GM13976 (cell line): ENCODE measurements at regions not wholly inside any gene's neighbourhood (a gene's known extent, or its start where the extent isn't known, plus 50 kb on each side); places are given as distances from the start of the nearest gene placed in this dataset.

Experiments
- DNase-seq: peaks from one replicate; pipeline ENCODE4 v3.0.0; 2012; ENCODE audit warnings: low spot score
- in situ Hi-C: fragments of 300-500 bp; cut with MboI; formaldehyde crosslinking; loops from one replicate; pipeline ENCODE4 v1.12.0; 2022; ENCODE audit warnings: low sequenced_read_pairs, mixed read lengths, inconsistent platforms; ENCODE audit not compliant: unreplicated experiment
- TF ChIP-seq, protein P1 (sequence below): IDR thresholded peaks from 2 replicates; pipeline ENCODE4 v1.5.1; 2012; ENCODE audit warnings: borderline replicate concordance, mild to moderate bottlenecking; ENCODE audit not compliant: insufficient read depth; ENCODE audit errors: extremely low read depth, missing control alignments, control extremely low read depth

DNA sequence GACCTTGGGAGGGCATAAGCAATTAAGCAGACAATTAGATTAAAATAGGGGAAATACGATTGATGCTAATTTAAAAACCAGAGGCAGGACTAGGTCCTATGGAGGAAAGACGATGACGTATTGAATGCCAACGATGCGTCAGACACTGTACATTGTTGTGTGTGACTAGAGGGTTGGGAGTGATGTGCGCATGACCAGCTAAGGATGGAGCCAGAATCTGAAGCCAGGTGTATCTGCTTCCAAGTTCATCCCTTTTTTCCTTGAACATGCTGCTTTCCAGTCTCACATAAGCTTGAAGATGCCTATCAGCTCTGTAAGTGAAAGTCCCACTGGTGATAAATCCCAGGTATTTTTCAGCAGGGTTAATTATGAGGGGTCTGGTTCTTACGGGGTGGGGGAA lies 576.2 kb downstream of the MATN1 start:
- in situ Hi-C loops, result no loop called here
- no peak for DNase-seq
- TF ChIP-seq, protein P1, sequence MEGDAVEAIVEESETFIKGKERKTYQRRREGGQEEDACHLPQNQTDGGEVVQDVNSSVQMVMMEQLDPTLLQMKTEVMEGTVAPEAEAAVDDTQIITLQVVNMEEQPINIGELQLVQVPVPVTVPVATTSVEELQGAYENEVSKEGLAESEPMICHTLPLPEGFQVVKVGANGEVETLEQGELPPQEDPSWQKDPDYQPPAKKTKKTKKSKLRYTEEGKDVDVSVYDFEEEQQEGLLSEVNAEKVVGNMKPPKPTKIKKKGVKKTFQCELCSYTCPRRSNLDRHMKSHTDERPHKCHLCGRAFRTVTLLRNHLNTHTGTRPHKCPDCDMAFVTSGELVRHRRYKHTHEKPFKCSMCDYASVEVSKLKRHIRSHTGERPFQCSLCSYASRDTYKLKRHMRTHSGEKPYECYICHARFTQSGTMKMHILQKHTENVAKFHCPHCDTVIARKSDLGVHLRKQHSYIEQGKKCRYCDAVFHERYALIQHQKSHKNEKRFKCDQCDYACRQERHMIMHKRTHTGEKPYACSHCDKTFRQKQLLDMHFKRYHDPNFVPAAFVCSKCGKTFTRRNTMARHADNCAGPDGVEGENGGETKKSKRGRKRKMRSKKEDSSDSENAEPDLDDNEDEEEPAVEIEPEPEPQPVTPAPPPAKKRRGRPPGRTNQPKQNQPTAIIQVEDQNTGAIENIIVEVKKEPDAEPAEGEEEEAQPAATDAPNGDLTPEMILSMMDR, result no peak

- TF ChIP-seq, protein P1, result no peak
- no peak for DNase-seq
- in situ Hi-C loops, result no loop called here
These were observed 576.9 kb downstream of the MATN1 start for GRCh38 chr1:30146448-30146847.

GRCh38 chr1:30145723-30146303 lies 577.6 kb downstream of the MATN1 start:
- no peak for DNase-seq
- in situ Hi-C loops, result no loop called here
- TF ChIP-seq, protein P1, result no peak

DNA sequence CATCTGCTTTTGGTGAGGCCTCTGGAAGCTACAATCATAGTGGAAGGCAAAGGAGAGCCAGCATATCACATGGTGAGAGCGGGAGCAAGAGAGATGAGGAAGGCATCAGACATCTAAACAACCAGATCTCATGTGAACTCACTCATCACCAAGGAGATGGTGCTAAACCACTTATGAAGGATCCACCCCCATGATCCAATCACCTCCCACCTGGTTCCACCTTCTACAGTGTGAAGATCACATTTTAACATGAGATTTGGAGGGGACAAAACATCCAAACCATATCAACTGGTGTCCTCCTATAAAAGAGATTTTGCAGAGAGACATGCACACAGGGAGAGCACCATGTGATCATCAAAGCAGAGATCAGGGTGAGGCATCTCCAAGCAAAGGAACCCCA lies 578.6 kb downstream of the MATN1 start:
- in situ Hi-C loops, result no loop called here
- DNase-seq, result no peak
- TF ChIP-seq, protein P1, result no peak

- in situ Hi-C loops, result no loop called here
- TF ChIP-seq, protein P1, result no peak
- no peak for DNase-seq
These were observed 579.9 kb downstream of the MATN1 start for GRCh38 chr1:30143517-30143916.

GRCh38 chr1:30140566-30140965 lies 582.8 kb downstream of the MATN1 start:
- TF ChIP-seq, protein P1, result no peak
- in situ Hi-C loops, result no loop called here
- no peak for DNase-seq
